Neural progenitor cell (in vitro differentiated cells): ENCODE measurements at regions not wholly inside any gene's neighbourhood (a gene's known extent, or its start where the extent isn't known, plus 50 kb on each side); places are given as distances from the start of the nearest gene placed in this dataset.

Experiments
- DNase-seq: peaks from one replicate; pipeline ENCODE4 v3.0.0-alpha.2; 2016; ENCODE audit warnings: low spot score
- H2AFZ ChIP-seq: fragments of 200-600 bp; sonication (generic); replicated peaks from 2 replicates; pipeline ENCODE4 v1.6.1; 2016; ENCODE audit warnings: antibody characterized with exemption
- H3F3A ChIP-seq: fragments of 200-600 bp; sonication (generic); 2 replicates; pipeline ENCODE4 v1.6.1; 2016; ENCODE audit warnings: antibody characterized with exemption, low read depth
- H3K27ac ChIP-seq: fragments of 200-600 bp; sonication (generic); 2 replicates; pipeline ENCODE4 v1.5.1; 2016; ENCODE audit warnings: mild to moderate bottlenecking
- H3K27me3 ChIP-seq: fragments of 200-600 bp; sonication (generic); 2 replicates; pipeline ENCODE4 v1.6.1; 2016; ENCODE audit warnings: mild to moderate bottlenecking, moderate library complexity
- H3K36me3 ChIP-seq: fragments of 200-600 bp; sonication (generic); 2 replicates; pipeline ENCODE4 v1.5.1; 2016
- H3K4me1 ChIP-seq: fragments of 200-600 bp; sonication (generic); 2 replicates; pipeline ENCODE4 v1.6.1; 2016; ENCODE audit warnings: mixed run types
- H3K4me2 ChIP-seq: fragments of 200-600 bp; sonication (generic); 2 replicates; pipeline ENCODE4 v1.6.1; 2016
- H3K4me3 ChIP-seq: fragments of 200-600 bp; sonication (generic); 2 replicates; pipeline ENCODE4 v1.5.1; 2016
- H3K79me2 ChIP-seq: fragments of 200-600 bp; sonication (generic); 2 replicates; pipeline ENCODE4 v1.6.1; 2016; ENCODE audit warnings: low read depth
- H3K9ac ChIP-seq: fragments of 200-600 bp; sonication (generic); 2 replicates; pipeline ENCODE4 v1.6.1; 2016
- H3K9me3 ChIP-seq: fragments of 200-600 bp; sonication (generic); 2 replicates; pipeline ENCODE4 v1.5.1; 2016; ENCODE audit warnings: low read depth
- H4K20me1 ChIP-seq: fragments of 200-600 bp; sonication (generic); 2 replicates; pipeline ENCODE4 v1.6.1; 2016; ENCODE audit warnings: low read depth
- H3K27ac Mint-ChIP-seq: 3 replicates; pipeline ENCODE4 v1.8.0; 2021; ENCODE audit warnings: mixed read lengths
- H3K27me3 Mint-ChIP-seq: 2 replicates; pipeline ENCODE4 v1.8.0; 2022; ENCODE audit warnings: low read depth, mild to moderate bottlenecking, inconsistent platforms, moderate library complexity, mixed read lengths; ENCODE audit not compliant: insufficient read depth
- H3K36me3 Mint-ChIP-seq: 3 replicates; pipeline ENCODE4 v1.8.0; 2021; ENCODE audit warnings: mixed read lengths
- H3K4me1 Mint-ChIP-seq: 3 replicates; pipeline ENCODE4 v1.8.0; 2021; ENCODE audit warnings: mixed read lengths
- H3K4me3 Mint-ChIP-seq: 3 replicates; pipeline ENCODE4 v1.8.0; 2021; ENCODE audit warnings: mild to moderate bottlenecking, moderate library complexity, mixed read lengths
- H3K9me3 Mint-ChIP-seq: 3 replicates; pipeline ENCODE4 v1.8.0; 2020; ENCODE audit warnings: mixed read lengths
- CTCF ChIP-seq: fragments of 200-600 bp; sonication (generic); IDR thresholded peaks from 2 replicates; pipeline ENCODE4 v1.5.1; 2017; ENCODE audit warnings: antibody characterized with exemption, mild to moderate bottlenecking
- EZH2 ChIP-seq: fragments of 200-600 bp; sonication (generic); IDR thresholded peaks from 2 replicates; pipeline ENCODE4 v1.6.1; 2017; ENCODE audit warnings: antibody characterized with exemption, mild to moderate bottlenecking, moderate library complexity
- EZH2phosphoT487 ChIP-seq: fragments of 200-600 bp; sonication (generic); IDR thresholded peaks from 2 replicates; pipeline ENCODE4 v1.6.1; 2017; ENCODE audit warnings: antibody characterized with exemption

- Mint-ChIP-seq H3K9me3 (no peaks in the 10 kb centered on the region), H3K4me1 (peaks cover 12% of the 10 kb centered on the region), H3K4me3 (no peak overlapping the region), H3K27ac (no peak overlapping the region), H3K36me3 (no peaks in the 10 kb centered on the region), H3K27me3 (peaks cover 11% of the 10 kb centered on the region)
- Histone ChIP-seq H3K27ac (no peak overlapping the region), H3K4me1 (no peaks in the 10 kb centered on the region), H3K36me3 (no peaks in the 10 kb centered on the region), H3K9ac (no peak overlapping the region), H3K9me3 (no peaks in the 10 kb centered on the region), H3K79me2 (no peaks in the 10 kb centered on the region), H3K27me3 (no peaks in the 10 kb centered on the region), H4K20me1 (no peaks in the 10 kb centered on the region), H3K4me3 (no peak overlapping the region), H2AFZ (no peak overlapping the region), H3F3A (no peaks in the 10 kb centered on the region), H3K4me2 (no peak overlapping the region)
- DNase-seq, result no peak
- TF ChIP-seq EZH2phosphoT487, result no peak
- TF ChIP-seq CTCF, result no peak
- TF ChIP-seq EZH2, result no peak
These were observed 1386.2 kb downstream of the BRD1 start for GRCh38 chr22:48441553-48441850.

- H3K9ac ChIP-seq, result no peak overlapping the region
- Mint-ChIP-seq H3K27me3 (peaks cover 11% of the 10 kb centered on the region), H3K36me3 (no peaks in the 10 kb centered on the region), H3K9me3 (no peaks in the 10 kb centered on the region), H3K27ac (peak overlapping the region; percentile 63), H3K4me1 (peaks cover 12% of the 10 kb centered on the region), H3K4me3 (no peak overlapping the region)
- no peaks in the 10 kb centered on the region for H3K9me3 ChIP-seq
- H3K4me3 ChIP-seq, result no peak overlapping the region
- H3K4me1 ChIP-seq, result no peaks in the 10 kb centered on the region
- no peaks in the 10 kb centered on the region for H3K27me3 ChIP-seq
- no peak overlapping the region for H2AFZ ChIP-seq
- H3K4me2 ChIP-seq, result no peak overlapping the region
- TF ChIP-seq EZH2, result no peak
- no peak for TF ChIP-seq EZH2phosphoT487
- TF ChIP-seq CTCF, result no peak
- no peaks in the 10 kb centered on the region for H3K79me2 ChIP-seq
- H4K20me1 ChIP-seq, result no peaks in the 10 kb centered on the region
- no peaks in the 10 kb centered on the region for H3F3A ChIP-seq
- no peak overlapping the region for H3K27ac ChIP-seq
- no peak for DNase-seq
- H3K36me3 ChIP-seq, result no peaks in the 10 kb centered on the region
These were observed 1386.8 kb downstream of the BRD1 start for GRCh38 chr22:48440673-48441552.

GRCh38 chr22:48440176-48440575 lies 1387.5 kb downstream of the BRD1 start:
- H3K4me3 ChIP-seq, result no peak overlapping the region
- H3K9me3 ChIP-seq, result no peaks in the 10 kb centered on the region
- no peak for DNase-seq
- Mint-ChIP-seq H3K27ac (no peak overlapping the region), H3K4me3 (no peak overlapping the region), H3K36me3 (no peaks in the 10 kb centered on the region), H3K27me3 (peaks cover 11% of the 10 kb centered on the region), H3K4me1 (peaks cover 12% of the 10 kb centered on the region), H3K9me3 (no peaks in the 10 kb centered on the region)
- no peaks in the 10 kb centered on the region for H3K79me2 ChIP-seq
- H3K4me1 ChIP-seq, result no peaks in the 10 kb centered on the region
- H2AFZ ChIP-seq, result no peak overlapping the region
- no peak overlapping the region for H3K4me2 ChIP-seq
- H4K20me1 ChIP-seq, result no peaks in the 10 kb centered on the region
- H3K9ac ChIP-seq, result no peak overlapping the region
- H3K27me3 ChIP-seq, result no peaks in the 10 kb centered on the region
- no peaks in the 10 kb centered on the region for H3F3A ChIP-seq
- no peak overlapping the region for H3K27ac ChIP-seq
- TF ChIP-seq CTCF, result no peak
- TF ChIP-seq EZH2phosphoT487, result no peak
- TF ChIP-seq EZH2, result no peak
- no peaks in the 10 kb centered on the region for H3K36me3 ChIP-seq
